Chondrocyte (in vitro differentiated cells): ENCODE measurements at regions not wholly inside any gene's neighbourhood (a gene's known extent, or its start where the extent isn't known, plus 50 kb on each side); places are given as distances from the start of the nearest gene placed in this dataset.

Experiments used
- DNase-seq: peaks from one replicate; pipeline ENCODE4 v3.0.0; 2021; ENCODE audit warnings: mixed read lengths, low spot score
- H3K27ac Mint-ChIP-seq: one replicate; pipeline ENCODE4 v1.8.0; 2021; ENCODE audit warnings: mild to moderate bottlenecking, moderate library complexity, mixed read lengths; ENCODE audit not compliant: unreplicated experiment
- H3K27me3 Mint-ChIP-seq: 2 replicates; pipeline ENCODE4 v1.8.0; 2021; ENCODE audit warnings: low read depth, mixed read lengths
- H3K36me3 Mint-ChIP-seq: 2 replicates; pipeline ENCODE4 v1.8.0; 2021; ENCODE audit warnings: low read depth, mixed read lengths
- H3K4me1 Mint-ChIP-seq: 2 replicates; pipeline ENCODE4 v1.8.0; 2021; ENCODE audit warnings: low read depth, mild to moderate bottlenecking, mixed read lengths
- H3K4me3 Mint-ChIP-seq: one replicate; pipeline ENCODE4 v1.8.0; 2021; ENCODE audit warnings: mild to moderate bottlenecking, moderate library complexity, mixed read lengths; ENCODE audit not compliant: unreplicated experiment
- H3K9me3 Mint-ChIP-seq: 2 replicates; pipeline ENCODE4 v1.8.0; 2021; ENCODE audit warnings: low read depth, mixed read lengths
- CTCF ChIP-seq: fragments of 200-600 bp; sonication (generic); IDR thresholded peaks from 2 replicates; pipeline ENCODE4 v1.5.0; 2021; ENCODE audit warnings: antibody characterized with exemption, mild to moderate bottlenecking, moderate library complexity

DNA sequence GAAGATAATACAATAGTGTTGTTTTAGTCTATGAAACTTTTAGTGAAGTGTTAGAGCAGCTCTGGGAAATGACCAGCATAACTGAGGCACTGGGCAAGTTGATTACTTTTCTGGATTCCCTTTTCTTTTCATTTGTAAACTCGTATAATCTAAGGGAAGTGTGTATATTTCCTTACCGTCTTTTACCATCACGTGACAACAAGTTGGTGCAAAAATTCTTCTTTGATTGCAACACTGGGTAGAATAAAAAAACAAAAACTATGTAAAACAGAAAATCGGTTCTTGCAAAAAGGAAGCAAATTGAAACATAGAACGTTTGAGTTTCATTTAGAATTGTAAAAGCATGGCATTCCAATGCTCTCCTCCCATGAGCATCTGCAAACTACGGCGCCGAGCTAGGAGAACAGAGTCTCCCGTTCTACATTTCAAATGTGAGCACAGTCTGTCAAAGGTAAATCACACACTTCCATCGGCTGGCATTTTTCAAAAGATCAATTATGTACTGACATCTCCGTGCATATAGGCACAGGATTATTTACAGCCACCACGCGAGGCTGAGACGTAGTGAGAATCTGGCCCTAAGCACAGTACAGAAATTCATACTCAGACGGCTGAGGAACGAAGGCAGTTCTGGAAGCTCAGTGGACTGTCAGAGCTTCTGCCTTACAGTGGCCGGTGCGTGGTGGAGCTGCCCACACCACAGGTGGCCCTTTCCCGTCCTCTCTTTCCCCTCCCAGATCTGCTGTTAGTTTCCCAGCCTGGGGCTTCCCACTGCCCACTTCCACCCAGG is 314.0 kb downstream of the BMP7 start:
- DNase-seq = no peak
- H3K4me1 Mint-ChIP-seq = peaks cover 2% of the 10 kb centered on the region
- H3K36me3 Mint-ChIP-seq = no peaks in the 10 kb centered on the region
- H3K9me3 Mint-ChIP-seq = no peaks in the 10 kb centered on the region
- H3K27me3 Mint-ChIP-seq = peaks cover 7% of the 10 kb centered on the region
- no peak overlapping the region for H3K27ac Mint-ChIP-seq
- TF ChIP-seq CTCF = no peak
- H3K4me3 Mint-ChIP-seq = no peak overlapping the region

- H3K27ac Mint-ChIP-seq = no peak overlapping the region
- H3K4me3 Mint-ChIP-seq = no peak overlapping the region
- H3K27me3 Mint-ChIP-seq = peaks cover 9% of the 10 kb centered on the region
- peaks cover 7% of the 10 kb centered on the region for H3K4me1 Mint-ChIP-seq
- no peaks in the 10 kb centered on the region for H3K36me3 Mint-ChIP-seq
- no peak for TF ChIP-seq CTCF
- DNase-seq = no peak
- no peaks in the 10 kb centered on the region for H3K9me3 Mint-ChIP-seq
Measured at GRCh38 chr20:56953048-56953586, 313.3 kb downstream of the BMP7 start.

GRCh38 chr20:56954797-56955196 is 311.6 kb downstream of the BMP7 start:
- Mint-ChIP-seq H3K36me3 (no peaks in the 10 kb centered on the region), H3K9me3 (no peaks in the 10 kb centered on the region), H3K27me3 (peaks cover 11% of the 10 kb centered on the region), H3K4me1 (peaks cover 7% of the 10 kb centered on the region), H3K27ac (no peak overlapping the region), H3K4me3 (no peak overlapping the region)
- no peak for DNase-seq
- TF ChIP-seq CTCF = no peak

GRCh38 chr20:56955680-56956079 is 310.8 kb downstream of the BMP7 start:
- H3K9me3 Mint-ChIP-seq = no peaks in the 10 kb centered on the region
- peaks cover 7% of the 10 kb centered on the region for H3K4me1 Mint-ChIP-seq
- DNase-seq = no peak
- H3K27me3 Mint-ChIP-seq = peaks cover 11% of the 10 kb centered on the region
- no peak for TF ChIP-seq CTCF
- no peaks in the 10 kb centered on the region for H3K36me3 Mint-ChIP-seq
- no peak overlapping the region for H3K27ac Mint-ChIP-seq
- no peak overlapping the region for H3K4me3 Mint-ChIP-seq

DNA sequence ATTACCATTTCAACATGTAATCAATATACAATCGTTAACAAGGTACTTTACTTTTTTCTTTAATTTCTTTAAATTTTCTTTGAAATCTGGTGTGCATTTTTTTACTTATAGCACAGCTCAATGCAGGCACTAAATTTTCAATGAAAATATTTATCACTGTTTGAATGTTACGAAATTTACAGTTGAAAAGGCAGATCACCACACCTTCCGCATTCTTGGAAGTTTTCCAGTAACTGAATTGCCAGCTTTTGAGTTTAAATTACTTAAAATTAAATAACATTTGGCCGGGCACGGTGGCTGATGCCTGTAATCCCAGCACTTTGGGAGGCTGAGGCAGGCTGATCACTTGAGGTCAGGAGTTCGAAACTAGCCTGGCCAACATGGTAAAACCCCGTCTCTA is 309.9 kb downstream of the BMP7 start:
- no peak for TF ChIP-seq CTCF
- Mint-ChIP-seq H3K27me3 (peaks cover 10% of the 10 kb centered on the region), H3K4me1 (peaks cover 7% of the 10 kb centered on the region), H3K9me3 (no peaks in the 10 kb centered on the region), H3K27ac (no peak overlapping the region), H3K36me3 (no peaks in the 10 kb centered on the region), H3K4me3 (no peak overlapping the region)
- no peak for DNase-seq
